RWPE2 (cell line): ENCODE measurements at regions not wholly inside any gene's neighbourhood (a gene's known extent, or its start where the extent isn't known, plus 50 kb on each side); places are given as distances from the start of the nearest gene placed in this dataset.

Experiments
- ATAC-seq: fragments of 200-7000 bp; cut with Tn5 transposase; 3 replicates; pipeline ENCODE4 v1.9.1; 2021; ENCODE audit warnings: low read depth
- DNase-seq: peaks from one replicate; pipeline ENCODE4 v3.0.0-alpha.2; 2020; ENCODE audit warnings: low spot score
- H3K27ac ChIP-seq: fragments of 450-650 bp; 2 replicates; pipeline ENCODE4 v1.5.1; 2017; ENCODE audit warnings: mild to moderate bottlenecking; ENCODE audit not compliant: poor library complexity, severe bottlenecking
- H3K27me3 ChIP-seq: fragments of 250-450 bp; sonication (Bioruptor Pico); 2 replicates; pipeline ENCODE4 v1.5.1; 2021; ENCODE audit warnings: mild to moderate bottlenecking, moderate library complexity; ENCODE audit not compliant: insufficient read depth, poor library complexity, severe bottlenecking
- H3K36me3 ChIP-seq: fragments of 250-450 bp; sonication (Bioruptor Pico); 2 replicates; pipeline ENCODE4 v1.5.1; 2020; ENCODE audit warnings: low read depth, mild to moderate bottlenecking, moderate library complexity
- H3K4me1 ChIP-seq: fragments of 250-450 bp; sonication (Bioruptor Pico); 2 replicates; pipeline ENCODE4 v1.5.1; 2021; ENCODE audit warnings: mild to moderate bottlenecking, moderate library complexity; ENCODE audit not compliant: insufficient read depth, poor library complexity, severe bottlenecking
- H3K4me3 ChIP-seq: fragments of 250-450 bp; sonication (Bioruptor Pico); 2 replicates; pipeline ENCODE4 v1.5.1; 2021; ENCODE audit warnings: mild to moderate bottlenecking, moderate library complexity; ENCODE audit not compliant: severe bottlenecking
- H3K9me3 ChIP-seq: fragments of 250-450 bp; sonication (Bioruptor Pico); 2 replicates; pipeline ENCODE4 v1.5.1; 2021; ENCODE audit warnings: mild to moderate bottlenecking, moderate library complexity; ENCODE audit not compliant: severe bottlenecking
- TF ChIP-seq, protein P1 (sequence below): fragments of 450-650 bp; IDR thresholded peaks from one replicate; pipeline ENCODE4 v1.5.1; 2017; ENCODE audit warnings: mild to moderate bottlenecking, moderate library complexity; ENCODE audit not compliant: poor library complexity, severe bottlenecking

DNA sequence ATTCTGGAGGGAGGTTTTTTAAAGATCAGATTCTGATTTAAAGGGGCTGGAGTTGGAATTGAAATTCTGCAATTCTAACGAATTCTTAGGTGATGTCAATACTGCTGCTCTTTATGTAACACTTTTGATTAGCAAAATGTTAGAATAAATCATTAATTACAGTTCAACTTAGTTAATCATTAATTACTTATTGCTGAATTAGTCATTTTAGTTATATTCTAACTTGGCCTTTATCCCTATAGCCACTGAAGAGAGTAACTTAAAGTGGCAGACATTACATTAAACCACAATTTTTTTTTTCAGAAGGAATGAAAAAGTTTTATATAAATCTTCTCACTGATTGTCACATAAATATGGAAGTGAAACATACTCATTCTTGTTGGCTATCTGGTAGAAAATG, 206.6 kb upstream of the ITM2A start:
- H3K4me1 ChIP-seq = no peaks in the 10 kb centered on the region
- DNase-seq (no peak), ATAC-seq (no peak)
- H3K27me3 ChIP-seq = no peaks in the 10 kb centered on the region
- no peaks in the 10 kb centered on the region for H3K9me3 ChIP-seq
- TF ChIP-seq, protein P1, sequence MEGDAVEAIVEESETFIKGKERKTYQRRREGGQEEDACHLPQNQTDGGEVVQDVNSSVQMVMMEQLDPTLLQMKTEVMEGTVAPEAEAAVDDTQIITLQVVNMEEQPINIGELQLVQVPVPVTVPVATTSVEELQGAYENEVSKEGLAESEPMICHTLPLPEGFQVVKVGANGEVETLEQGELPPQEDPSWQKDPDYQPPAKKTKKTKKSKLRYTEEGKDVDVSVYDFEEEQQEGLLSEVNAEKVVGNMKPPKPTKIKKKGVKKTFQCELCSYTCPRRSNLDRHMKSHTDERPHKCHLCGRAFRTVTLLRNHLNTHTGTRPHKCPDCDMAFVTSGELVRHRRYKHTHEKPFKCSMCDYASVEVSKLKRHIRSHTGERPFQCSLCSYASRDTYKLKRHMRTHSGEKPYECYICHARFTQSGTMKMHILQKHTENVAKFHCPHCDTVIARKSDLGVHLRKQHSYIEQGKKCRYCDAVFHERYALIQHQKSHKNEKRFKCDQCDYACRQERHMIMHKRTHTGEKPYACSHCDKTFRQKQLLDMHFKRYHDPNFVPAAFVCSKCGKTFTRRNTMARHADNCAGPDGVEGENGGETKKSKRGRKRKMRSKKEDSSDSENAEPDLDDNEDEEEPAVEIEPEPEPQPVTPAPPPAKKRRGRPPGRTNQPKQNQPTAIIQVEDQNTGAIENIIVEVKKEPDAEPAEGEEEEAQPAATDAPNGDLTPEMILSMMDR = no peak
- no peaks in the 10 kb centered on the region for H3K36me3 ChIP-seq
- H3K4me3 ChIP-seq = no peak overlapping the region
- no peak overlapping the region for H3K27ac ChIP-seq

DNA sequence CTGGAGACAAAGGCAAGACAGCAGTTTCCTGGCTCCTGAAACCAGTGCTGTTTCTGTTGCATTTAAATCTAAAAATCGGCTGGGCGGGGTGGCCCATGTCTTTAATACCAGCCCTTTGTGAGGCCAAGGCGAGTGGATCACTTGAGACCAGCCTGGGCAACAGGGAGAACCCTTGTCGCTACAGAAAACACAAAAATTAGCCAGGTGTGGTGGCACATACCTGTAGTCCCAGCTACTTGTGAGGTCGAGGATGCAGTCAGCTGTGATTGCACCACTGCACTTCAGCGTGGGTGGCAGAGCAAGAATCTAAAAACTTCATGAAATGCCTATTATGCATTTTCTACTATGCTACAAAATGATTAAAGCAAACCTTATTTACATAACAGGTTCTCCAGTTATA, 205.4 kb upstream of the ITM2A start:
- ATAC-seq (no peak), DNase-seq (no peak)
- H3K4me1 ChIP-seq = no peaks in the 10 kb centered on the region
- no peaks in the 10 kb centered on the region for H3K27me3 ChIP-seq
- H3K9me3 ChIP-seq = no peaks in the 10 kb centered on the region
- H3K4me3 ChIP-seq = no peak overlapping the region
- TF ChIP-seq, protein P1 = no peak
- no peak overlapping the region for H3K27ac ChIP-seq
- no peaks in the 10 kb centered on the region for H3K36me3 ChIP-seq

DNA sequence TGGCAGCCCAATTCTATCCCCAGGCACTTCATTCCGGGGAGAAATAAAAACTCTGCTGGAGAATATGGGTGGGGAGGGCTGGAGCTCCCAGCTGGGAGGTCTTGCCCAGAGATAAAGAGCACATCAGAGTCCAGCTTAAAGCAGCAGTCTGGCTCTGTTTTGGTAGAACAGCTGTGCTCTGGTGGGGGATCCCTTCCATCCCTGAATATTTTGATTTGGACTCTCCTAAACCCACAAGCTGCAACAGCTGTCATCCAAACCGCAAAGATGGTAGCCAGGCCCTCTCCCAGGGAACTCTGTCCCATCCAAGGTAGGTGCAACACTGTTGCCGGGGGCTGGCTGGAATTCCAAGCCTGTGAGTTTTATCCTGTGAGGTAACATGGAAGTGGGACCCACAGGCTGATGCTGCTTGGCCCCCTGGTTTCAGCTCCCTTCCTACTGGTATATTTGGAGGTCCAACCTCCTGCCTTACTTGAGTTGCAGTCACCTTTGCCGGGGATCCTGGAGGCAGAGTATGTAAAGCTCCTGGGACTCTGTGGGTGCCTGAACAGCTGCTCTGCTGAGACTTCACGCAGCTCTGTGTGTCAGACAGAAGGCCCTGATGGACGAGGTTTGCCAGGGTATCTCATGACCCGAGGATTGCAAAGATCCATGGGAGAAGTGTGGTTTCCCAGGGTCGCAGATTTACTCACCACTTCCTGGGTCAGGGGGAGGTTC, 203.5 kb upstream of the ITM2A start:
- Histone ChIP-seq H3K9me3 (no peaks in the 10 kb centered on the region), H3K27ac (no peak overlapping the region), H3K4me1 (no peaks in the 10 kb centered on the region), H3K4me3 (no peak overlapping the region), H3K36me3 (no peaks in the 10 kb centered on the region), H3K27me3 (no peaks in the 10 kb centered on the region)
- DNase-seq = no peak
- no peak for ATAC-seq
- TF ChIP-seq, protein P1 = no peak

DNA sequence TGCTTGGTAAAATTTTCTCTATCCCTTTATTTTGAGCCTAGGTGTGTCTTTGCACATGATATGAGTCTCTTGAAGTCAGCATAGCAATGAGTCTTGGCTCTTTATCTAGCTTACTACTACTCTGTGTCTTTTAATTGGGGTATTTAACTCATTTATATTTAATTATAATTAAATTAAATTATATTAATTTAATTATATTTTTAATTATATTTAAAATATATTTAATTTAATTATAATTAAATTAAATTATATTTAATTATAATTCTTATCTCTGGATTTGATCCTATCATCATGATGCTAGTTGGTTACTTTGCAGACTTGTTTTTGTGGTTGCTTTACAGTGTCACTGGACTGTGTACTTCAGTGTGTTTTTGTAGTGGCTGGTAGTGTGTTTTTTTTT, 201.2 kb upstream of the ITM2A start:
- ATAC-seq = no peak
- no peak overlapping the region for H3K4me3 ChIP-seq
- H3K4me1 ChIP-seq = no peaks in the 10 kb centered on the region
- DNase-seq = no peak
- TF ChIP-seq, protein P1 = no peak
- no peaks in the 10 kb centered on the region for H3K9me3 ChIP-seq
- H3K27me3 ChIP-seq = no peaks in the 10 kb centered on the region
- H3K27ac ChIP-seq = no peak overlapping the region
- H3K36me3 ChIP-seq = no peaks in the 10 kb centered on the region

DNA sequence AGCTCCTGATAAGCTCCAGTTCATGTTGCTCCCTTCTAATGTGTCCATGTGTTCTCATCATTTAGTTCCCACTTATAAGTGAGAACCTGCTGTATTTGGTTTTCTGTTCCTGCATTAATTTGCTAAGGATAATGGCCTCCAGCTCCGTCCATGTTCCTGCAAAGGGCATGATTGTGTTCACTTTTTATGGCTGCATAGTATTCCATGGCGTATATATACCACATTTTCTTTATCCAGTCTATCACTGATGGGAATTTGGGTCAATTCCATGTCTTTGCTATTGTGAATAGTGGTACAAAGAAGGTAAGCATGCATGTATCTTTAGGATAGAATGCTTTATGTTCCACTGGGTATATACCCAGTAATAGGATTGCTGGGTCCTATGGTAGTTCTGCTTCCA, 197.2 kb upstream of the ITM2A start:
- H3K4me3 ChIP-seq = no peak overlapping the region
- no peaks in the 10 kb centered on the region for H3K4me1 ChIP-seq
- ATAC-seq = no peak
- TF ChIP-seq, protein P1 = no peak
- H3K36me3 ChIP-seq = no peaks in the 10 kb centered on the region
- no peaks in the 10 kb centered on the region for H3K9me3 ChIP-seq
- no peak for DNase-seq
- no peak overlapping the region for H3K27ac ChIP-seq
- no peaks in the 10 kb centered on the region for H3K27me3 ChIP-seq
